Neural cell (in vitro differentiated cells): ENCODE measurements at regions not wholly inside any gene's neighbourhood (a gene's known extent, or its start where the extent isn't known, plus 50 kb on each side); places are given as distances from the start of the nearest gene placed in this dataset.

ENCODE experiments used
- H2AFZ ChIP-seq: fragments of 200-600, 300-800 bp; sonication (generic), shearing (Covaris generic); 2 replicates; pipeline ENCODE4 v1.6.0; 2014; ENCODE audit warnings: low read depth, mild to moderate bottlenecking, antibody characterized with exemption, low read length, moderate library complexity
- H3F3A ChIP-seq: fragments of 200-600 bp; shearing (Covaris generic); 2 replicates; pipeline ENCODE4 v1.6.1; 2016; ENCODE audit warnings: mild to moderate bottlenecking, moderate library complexity, mixed read lengths, antibody characterized with exemption, low read length; ENCODE audit not compliant: insufficient read depth, poor library complexity, severe bottlenecking
- H3K27ac ChIP-seq: fragments of 200-600, 300-800 bp; sonication (generic), shearing (Covaris generic); 2 replicates; pipeline ENCODE4 v1.5.1; 2014; ENCODE audit warnings: mild to moderate bottlenecking, low read length, moderate library complexity
- H3K27me3 ChIP-seq: fragments of 300-800, 200-600 bp; sonication (generic), shearing (Covaris generic); 2 replicates; pipeline ENCODE4 v1.6.0; 2014; ENCODE audit warnings: mild to moderate bottlenecking, low read depth, low read length, moderate library complexity; ENCODE audit not compliant: insufficient read depth
- H3K36me3 ChIP-seq: fragments of 300-800, 200-600 bp; sonication (generic), shearing (Covaris generic); 2 replicates; pipeline ENCODE4 v1.5.1; 2014; ENCODE audit warnings: mild to moderate bottlenecking, antibody characterized with exemption, low read length, moderate library complexity; ENCODE audit not compliant: insufficient read depth
- H3K4me2 ChIP-seq: fragments of 300-800, 200-600 bp; sonication (generic), shearing (Covaris generic); 2 replicates; pipeline ENCODE4 v1.6.0; 2014; ENCODE audit warnings: mild to moderate bottlenecking, low read length
- H3K4me3 ChIP-seq: fragments of 300-800, 200-600 bp; sonication (generic), shearing (Covaris generic); 2 replicates; pipeline ENCODE4 v1.5.1; 2014; ENCODE audit warnings: mild to moderate bottlenecking, low read length, moderate library complexity
- H3K79me2 ChIP-seq: fragments of 200-600 bp; shearing (Covaris generic); replicated peaks from 2 replicates; pipeline ENCODE4 v1.6.0; 2014; ENCODE audit warnings: mild to moderate bottlenecking, low read length, moderate library complexity; ENCODE audit not compliant: insufficient read depth
- H3K9ac ChIP-seq: fragments of 300-800, 200-600 bp; sonication (generic), shearing (Covaris generic); 2 replicates; pipeline ENCODE4 v1.6.1; 2016; ENCODE audit warnings: mild to moderate bottlenecking, low read length, mixed read lengths
- H3K9me2 ChIP-seq: fragments of 200-600 bp; shearing (Covaris generic); 2 replicates; pipeline ENCODE4 v1.6.1; 2016; ENCODE audit warnings: mild to moderate bottlenecking, low read length, mixed read lengths; ENCODE audit not compliant: insufficient read depth
- H3K9me3 ChIP-seq: fragments of 200-600, 300-800 bp; sonication (generic), shearing (Covaris generic); 2 replicates; pipeline ENCODE4 v1.6.1; 2016; ENCODE audit warnings: mild to moderate bottlenecking, mixed run types, low read length, moderate library complexity, mixed read lengths
- H4K20me1 ChIP-seq: fragments of 200-600 bp; shearing (Covaris generic); 2 replicates; pipeline ENCODE4 v1.6.1; 2016; ENCODE audit warnings: mild to moderate bottlenecking, mixed run types; ENCODE audit not compliant: insufficient read depth
- EP300 ChIP-seq: fragments of 450-650 bp; conservative IDR thresholded peaks from 2 replicates; pipeline ENCODE4 v1.6.1; 2014; ENCODE audit warnings: antibody characterized with exemption, mild to moderate bottlenecking, moderate library complexity; ENCODE audit not compliant: poor library complexity, severe bottlenecking
- EZH2 ChIP-seq: fragments of 200-600, 300-800 bp; shearing (Covaris generic), sonication (generic); IDR thresholded peaks from 2 replicates; pipeline ENCODE4 v1.6.1; 2014; ENCODE audit warnings: antibody characterized with exemption, low read length, borderline replicate concordance, mild to moderate bottlenecking; ENCODE audit not compliant: insufficient read depth, poor library complexity, severe bottlenecking
- MXI1 ChIP-seq: fragments of 450-650 bp; conservative IDR thresholded peaks from 2 replicates; pipeline ENCODE4 v1.6.1; 2014; ENCODE audit warnings: antibody characterized with exemption, mild to moderate bottlenecking; ENCODE audit not compliant: poor library complexity, severe bottlenecking
- POLR2AphosphoS5 ChIP-seq: IDR thresholded peaks from 2 replicates; pipeline ENCODE4 v1.6.1; 2012
- RAD21 ChIP-seq: fragments of 450-650 bp; conservative IDR thresholded peaks from 2 replicates; pipeline ENCODE4 v1.6.1; 2014; ENCODE audit warnings: antibody characterized with exemption, mild to moderate bottlenecking, moderate library complexity
- SMC3 ChIP-seq: fragments of 450-650 bp; conservative IDR thresholded peaks from 2 replicates; pipeline ENCODE4 v1.6.1; 2014; ENCODE audit warnings: antibody characterized with exemption, mild to moderate bottlenecking, moderate library complexity; ENCODE audit not compliant: poor library complexity
- TAF1 ChIP-seq: IDR thresholded peaks from 2 replicates; pipeline ENCODE4 v1.6.1; 2012; ENCODE audit warnings: low read depth
- TF ChIP-seq, protein P1 (sequence below): fragments of 450-650 bp; IDR thresholded peaks from 2 replicates; pipeline ENCODE4 v1.5.1; 2014; ENCODE audit warnings: antibody characterized with exemption, mild to moderate bottlenecking, moderate library complexity; ENCODE audit not compliant: poor library complexity, severe bottlenecking
- TF ChIP-seq, protein P2 (sequence below): IDR thresholded peaks from 2 replicates; pipeline ENCODE4 v1.6.1; 2012; ENCODE audit warnings: borderline replicate concordance

DNA sequence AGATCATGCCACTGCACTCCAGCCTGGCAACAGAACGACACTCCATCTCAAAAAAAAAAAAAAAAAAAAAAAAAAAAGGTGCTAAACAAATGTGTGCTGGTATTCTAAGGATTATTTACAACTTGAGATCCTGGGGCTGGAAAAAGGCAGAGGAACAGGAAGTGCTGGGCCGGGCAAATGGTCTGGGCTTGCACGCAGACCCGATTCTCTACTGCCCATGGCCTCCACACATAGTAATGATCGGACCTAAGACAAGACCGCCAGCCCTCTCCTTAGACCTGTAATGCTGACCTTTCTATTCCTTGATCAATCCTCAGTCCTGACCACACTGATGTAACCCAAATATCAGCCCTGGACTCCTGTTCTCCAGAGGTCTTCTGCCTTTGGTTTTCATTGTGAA, 67.8 kb downstream of the EFNB1 start:
- H3K9me2 ChIP-seq: no peaks in the 10 kb centered on the region
- no peak overlapping the region for H3K4me2 ChIP-seq
- H3F3A ChIP-seq: no peaks in the 10 kb centered on the region
- TF ChIP-seq EP300 (no peak), TAF1 (no peak), SMC3 (no peak), POLR2AphosphoS5 (no peak), RAD21 (no peak), EZH2 (no peak), MXI1 (no peak)
- TF ChIP-seq, protein P1, sequence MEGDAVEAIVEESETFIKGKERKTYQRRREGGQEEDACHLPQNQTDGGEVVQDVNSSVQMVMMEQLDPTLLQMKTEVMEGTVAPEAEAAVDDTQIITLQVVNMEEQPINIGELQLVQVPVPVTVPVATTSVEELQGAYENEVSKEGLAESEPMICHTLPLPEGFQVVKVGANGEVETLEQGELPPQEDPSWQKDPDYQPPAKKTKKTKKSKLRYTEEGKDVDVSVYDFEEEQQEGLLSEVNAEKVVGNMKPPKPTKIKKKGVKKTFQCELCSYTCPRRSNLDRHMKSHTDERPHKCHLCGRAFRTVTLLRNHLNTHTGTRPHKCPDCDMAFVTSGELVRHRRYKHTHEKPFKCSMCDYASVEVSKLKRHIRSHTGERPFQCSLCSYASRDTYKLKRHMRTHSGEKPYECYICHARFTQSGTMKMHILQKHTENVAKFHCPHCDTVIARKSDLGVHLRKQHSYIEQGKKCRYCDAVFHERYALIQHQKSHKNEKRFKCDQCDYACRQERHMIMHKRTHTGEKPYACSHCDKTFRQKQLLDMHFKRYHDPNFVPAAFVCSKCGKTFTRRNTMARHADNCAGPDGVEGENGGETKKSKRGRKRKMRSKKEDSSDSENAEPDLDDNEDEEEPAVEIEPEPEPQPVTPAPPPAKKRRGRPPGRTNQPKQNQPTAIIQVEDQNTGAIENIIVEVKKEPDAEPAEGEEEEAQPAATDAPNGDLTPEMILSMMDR: no peak
- TF ChIP-seq, protein P2, sequence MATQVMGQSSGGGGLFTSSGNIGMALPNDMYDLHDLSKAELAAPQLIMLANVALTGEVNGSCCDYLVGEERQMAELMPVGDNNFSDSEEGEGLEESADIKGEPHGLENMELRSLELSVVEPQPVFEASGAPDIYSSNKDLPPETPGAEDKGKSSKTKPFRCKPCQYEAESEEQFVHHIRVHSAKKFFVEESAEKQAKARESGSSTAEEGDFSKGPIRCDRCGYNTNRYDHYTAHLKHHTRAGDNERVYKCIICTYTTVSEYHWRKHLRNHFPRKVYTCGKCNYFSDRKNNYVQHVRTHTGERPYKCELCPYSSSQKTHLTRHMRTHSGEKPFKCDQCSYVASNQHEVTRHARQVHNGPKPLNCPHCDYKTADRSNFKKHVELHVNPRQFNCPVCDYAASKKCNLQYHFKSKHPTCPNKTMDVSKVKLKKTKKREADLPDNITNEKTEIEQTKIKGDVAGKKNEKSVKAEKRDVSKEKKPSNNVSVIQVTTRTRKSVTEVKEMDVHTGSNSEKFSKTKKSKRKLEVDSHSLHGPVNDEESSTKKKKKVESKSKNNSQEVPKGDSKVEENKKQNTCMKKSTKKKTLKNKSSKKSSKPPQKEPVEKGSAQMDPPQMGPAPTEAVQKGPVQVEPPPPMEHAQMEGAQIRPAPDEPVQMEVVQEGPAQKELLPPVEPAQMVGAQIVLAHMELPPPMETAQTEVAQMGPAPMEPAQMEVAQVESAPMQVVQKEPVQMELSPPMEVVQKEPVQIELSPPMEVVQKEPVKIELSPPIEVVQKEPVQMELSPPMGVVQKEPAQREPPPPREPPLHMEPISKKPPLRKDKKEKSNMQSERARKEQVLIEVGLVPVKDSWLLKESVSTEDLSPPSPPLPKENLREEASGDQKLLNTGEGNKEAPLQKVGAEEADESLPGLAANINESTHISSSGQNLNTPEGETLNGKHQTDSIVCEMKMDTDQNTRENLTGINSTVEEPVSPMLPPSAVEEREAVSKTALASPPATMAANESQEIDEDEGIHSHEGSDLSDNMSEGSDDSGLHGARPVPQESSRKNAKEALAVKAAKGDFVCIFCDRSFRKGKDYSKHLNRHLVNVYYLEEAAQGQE: no peak
- H3K36me3 ChIP-seq: no peaks in the 10 kb centered on the region
- H2AFZ ChIP-seq: no peak overlapping the region
- no peaks in the 10 kb centered on the region for H3K9me3 ChIP-seq
- H3K27ac ChIP-seq: no peak overlapping the region
- no peaks in the 10 kb centered on the region for H3K79me2 ChIP-seq
- H3K4me3 ChIP-seq: no peak overlapping the region
- H3K9ac ChIP-seq: no peak overlapping the region
- no peaks in the 10 kb centered on the region for H4K20me1 ChIP-seq
- H3K27me3 ChIP-seq: no peaks in the 10 kb centered on the region

DNA sequence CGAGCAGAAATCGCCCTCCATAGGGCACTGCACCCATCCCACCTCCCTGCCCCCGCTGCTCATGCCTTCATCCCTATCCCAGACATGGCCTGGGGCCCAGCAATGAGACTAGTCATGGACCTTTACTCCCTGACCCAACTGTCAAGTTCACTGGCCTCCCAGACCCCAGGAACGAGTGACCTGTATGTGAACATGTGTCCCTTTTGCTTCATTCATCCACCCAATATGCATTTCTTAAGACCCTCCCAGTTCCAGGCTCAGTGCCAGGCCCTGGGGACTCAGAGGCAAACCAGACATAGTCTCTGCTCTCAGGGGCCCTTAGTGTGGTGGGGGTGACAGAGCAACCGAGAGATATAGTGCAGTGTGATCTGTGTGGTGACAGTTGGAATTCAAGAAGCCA, 67.0 kb downstream of the EFNB1 start:
- Histone ChIP-seq H3K4me3 (no peak overlapping the region), H3K4me2 (no peak overlapping the region), H3K27me3 (no peaks in the 10 kb centered on the region), H3K9ac (peak overlapping the region; percentile 59), H3F3A (no peaks in the 10 kb centered on the region), H3K9me3 (no peaks in the 10 kb centered on the region), H4K20me1 (no peaks in the 10 kb centered on the region), H2AFZ (no peak overlapping the region), H3K9me2 (no peaks in the 10 kb centered on the region), H3K36me3 (no peaks in the 10 kb centered on the region), H3K27ac (peak overlapping the region; percentile 76), H3K79me2 (no peaks in the 10 kb centered on the region)
- TF ChIP-seq, protein P1: no peak
- TF ChIP-seq EP300 (no peak), EZH2 (no peak), MXI1 (no peak), POLR2AphosphoS5 (no peak), TAF1 (no peak), SMC3 (no peak), RAD21 (no peak)
- TF ChIP-seq, protein P2: no peak
